Left cardiac atrium (tissue), 4 donors: ENCODE measurements at regions not wholly inside any gene's neighbourhood (a gene's known extent, or its start where the extent isn't known, plus 50 kb on each side); places are given as distances from the start of the nearest gene placed in this dataset.
"Not testable (repeated sequence)": the region's sequence is repeated elsewhere in the genome, so short reads cannot be mapped to it uniquely, and the experiment has no call there.

Experiments used
- ATAC-seq, 2 donors: fragments of 200-7000 bp; cut with Tn5 transposase; one replicate each; pipeline ENCODE4 v1.9.1; 2020; ENCODE audit warnings: mild to moderate bottlenecking in 2 of 2, moderate library complexity in 2 of 2
- DNase-seq: peaks from one replicate; pipeline ENCODE4 v3.0.0-alpha.2; 2020
- intact Hi-C, 2 donors: fragments of 100-400 bp; cut with DNase I; formaldehyde crosslinking; loops; one replicate each; pipeline versions ENCODE4 v1.14.1 to v1.15.1; 2022 to 2023
- donor health status: DM: no; HTN: yes; CAD: no.
- donor health status: DM: no; HTN: yes; CAD: no; lungs with severe emphysema.
- donor health status: DM: yes; HTN: yes; CAD: no.
- donor health status: Dilated cardiomyopathy.

GRCh38 chr1:229710746-229711145, 84.7 kb downstream of the URB2 start:
- DNase-seq (no peak), ATAC-seq (no peak)
- intact Hi-C loops: no loop called here

- intact Hi-C loops: no loop called here
- ATAC-seq (no peak), DNase-seq (no peak)
Measured at GRCh38 chr1:229714306-229714705, 88.3 kb downstream of the URB2 start.

- no peak for DNase-seq
- peak in 1 of 2 donors; percentile 12 for ATAC-seq
- intact Hi-C loops: no loop called here
Measured at GRCh38 chr1:229714964-229715603, 89.0 kb downstream of the URB2 start.

- intact Hi-C loops: no loop called here
- DNase-seq (no peak), ATAC-seq (no peak)
Measured at GRCh38 chr1:229716069-229716468, 90.0 kb downstream of the URB2 start.

- no peak for ATAC-seq
- intact Hi-C loops: no loop called here
- DNase-seq: no peak
Measured at GRCh38 chr1:229716704-229717103, 90.7 kb downstream of the URB2 start.

- intact Hi-C loops: no loop called here
- DNase-seq (no peak), ATAC-seq (no peak)
Measured at GRCh38 chr1:229717786-229718576, 91.9 kb downstream of the URB2 start.

- intact Hi-C loops: no loop called here
- ATAC-seq (no peak), DNase-seq (no peak)
Measured at GRCh38 chr1:229726061-229726460, 100.0 kb downstream of the URB2 start.

- DNase-seq (no peak), ATAC-seq (no peak)
- intact Hi-C loops: no loop called here
Measured at GRCh38 chr1:229729916-229730315, 103.9 kb downstream of the URB2 start.

GRCh38 chr1:229730573-229730972, 104.5 kb downstream of the URB2 start:
- DNase-seq (no peak), ATAC-seq (no peak)
- intact Hi-C loops: no loop called here

GRCh38 chr1:229732061-229732460, 106.0 kb downstream of the URB2 start:
- ATAC-seq (no peak), DNase-seq (no peak)
- intact Hi-C loops: no loop called here

- intact Hi-C loops: no loop called here
- DNase-seq (no peak), ATAC-seq (no peak)
Measured at GRCh38 chr1:229736376-229736775, 110.3 kb downstream of the URB2 start.

GRCh38 chr1:229742614-229743013, 116.6 kb downstream of the URB2 start:
- ATAC-seq, intact Hi-C loops, DNase-seq: not testable (repeated sequence)

- ATAC-seq: no peak
- intact Hi-C loops: no loop called here
- no peak for DNase-seq
Measured at GRCh38 chr1:229749992-229750391, 123.9 kb downstream of the URB2 start.

GRCh38 chr1:229751610-229752009, 125.6 kb downstream of the URB2 start:
- intact Hi-C loops: no loop called here

GRCh38 chr1:229752679-229753078, 126.6 kb downstream of the URB2 start:
- intact Hi-C loops: no loop called here
- DNase-seq (no peak), ATAC-seq (no peak)

More at GRCh38 chr1:229751610-229752009, 125.6 kb downstream of the URB2 start:
- DNase-seq: no peak
- ATAC-seq: no peak

GRCh38 chr1:229753764-229754551, 127.9 kb downstream of the URB2 start:
- intact Hi-C loops: no loop called here
- peak in 1 of 2 donors; percentile 30 for ATAC-seq
- no peak for DNase-seq

- intact Hi-C loops: no loop called here
Measured at GRCh38 chr1:229756666-229757065, 130.6 kb downstream of the URB2 start.

GRCh38 chr1:229757226-229757625, 131.2 kb downstream of the URB2 start:
- no peak for ATAC-seq
- intact Hi-C loops: no loop called here
- no peak for DNase-seq

More at GRCh38 chr1:229756666-229757065, 130.6 kb downstream of the URB2 start:
- DNase-seq (no peak), ATAC-seq (no peak)

- intact Hi-C loops: no loop called here
- ATAC-seq: no peak
- DNase-seq: no peak
Measured at GRCh38 chr1:229758101-229759036, 132.3 kb downstream of the URB2 start.
